ENCODE measurements at regions not wholly inside any gene's neighbourhood (a gene's known extent, or its start where the extent isn't known, plus 50 kb on each side); places are given as distances from the start of the nearest gene placed in this dataset.
A peak's percentile ranks its signal among the peaks of the same experiment; 100 is the strongest.

DNA sequence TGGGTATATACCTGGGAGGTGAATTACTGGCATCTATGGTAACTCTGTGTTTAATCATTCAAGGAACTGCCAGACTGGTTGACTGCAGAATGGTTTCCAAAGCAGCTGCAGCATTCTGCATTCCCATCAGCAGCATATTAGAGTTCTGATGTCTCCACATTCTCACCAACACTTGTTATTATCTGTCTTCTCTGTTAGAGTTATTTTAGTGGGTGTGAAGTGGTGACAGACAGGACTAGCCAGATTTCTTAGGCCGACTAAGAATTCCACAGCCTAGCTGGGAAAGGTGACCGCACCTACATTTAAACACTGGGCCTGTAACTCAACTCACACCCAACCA lies 110.9 kb downstream of the TMEM170B start:
- 87% methylated on average over 2 of the region's 2 CpGs; no CpG with 5 or more reads in 1 of the 2 experiments for WGBS, 2 experiments (ENCODE audit: extremely low coverage in 1 of 2, insufficient coverage in 1 of 2, insufficient read length in 1 of 2, insufficient replicate concordance in 2 of 2, low coverage in 1 of 2, low lambda C conversion rate in 2 of 2, missing lambda C conversion rate in 1 of 2)

More for the DNA sequence above, 110.9 kb downstream of the TMEM170B start:
- Histone ChIP-seq H3K79me1 (ENCODE audit: low read depth, low read length) (no peaks in the 10 kb centered on the region), H2BK120ac (replicated peaks; ENCODE audit: low read depth, low read length) (peak overlapping the region; percentile 50), H3K9me3 (ENCODE audit: insufficient read depth in 2 of 2, low read depth in 1 of 2, low read length in 1 of 2) (peaks cover 4 to 11% of the 10 kb centered on the region in 2 experiments; a peak in 3 of 4 replicates), H3K4ac (replicated peaks; ENCODE audit: insufficient read length, low read depth, low read length) (no peak overlapping the region), H3K27ac (ENCODE audit: low read depth, low read length) (no peak overlapping the region), H3K79me2 (ENCODE audit: control insufficient read depth in 1 of 2, insufficient read depth in 2 of 2, low read length in 2 of 2) (no peaks in the 10 kb centered on the region), H4K5ac (ENCODE audit: insufficient read length, low read depth, low read length) (no peak overlapping the region), H3K18ac (ENCODE audit: extremely low read depth, low read length) (no peak overlapping the region), H4K8ac (ENCODE audit: extremely low read depth, insufficient read depth, low read length) (no peak overlapping the region), H3K9ac (replicated peaks in 1 of 4; ENCODE audit: extremely low read depth in 1 of 4, low read depth in 3 of 4, low read length in 3 of 4) (no peak overlapping the region), H2BK20ac (ENCODE audit: low read length) (no peak overlapping the region), H3K4me2 (ENCODE audit: insufficient read depth in 1 of 2, low read depth in 2 of 2, low read length in 2 of 2) (no peak overlapping the region), H3K27me3 (replicated peaks in 1 of 4; ENCODE audit: control insufficient read depth in 3 of 4, extremely low read depth in 1 of 4, insufficient read depth in 3 of 4, low read length in 3 of 4) (no peaks in the 10 kb centered on the region), H4K20me1 (replicated peaks in 1 of 2; ENCODE audit: control insufficient read depth in 1 of 2, insufficient read depth in 2 of 2, low read length in 2 of 2) (no peaks in the 10 kb centered on the region), H2AK5ac (ENCODE audit: low read depth, low read length) (no peak overlapping the region), H3K23ac (ENCODE audit: insufficient read length) (no peak overlapping the region), H2AFZ (ENCODE audit: low read length) (no peak overlapping the region), H3K56ac (replicated peaks; ENCODE audit: insufficient read length, low read depth, low read length) (no peak overlapping the region), H3K23me2 (ENCODE audit: low read depth, low read length) (no peaks in the 10 kb centered on the region), H2BK5ac (ENCODE audit: low read depth, low read length) (no peak overlapping the region), H2BK15ac (ENCODE audit: low read length) (0 out of 2 replicates have a peak overlapping the region, but pooled peaks have one; percentile 0), H2BK12ac (ENCODE audit: low read depth, low read length) (no peak overlapping the region), H3K4me3 (ENCODE audit: extremely low read depth in 1 of 4, insufficient read depth in 2 of 4, low read depth in 3 of 4, low read length in 4 of 4) (no peak overlapping the region), H4K91ac (replicated peaks; ENCODE audit: insufficient read length, low read length) (no peak overlapping the region), H3K36me3 (ENCODE audit: control insufficient read depth in 2 of 4, insufficient read depth in 4 of 4, low read length in 3 of 4) (0 out of 8 replicates have a peak, but pooled peaks cover 0 to 8% (median 0%) of the 10 kb centered on the region in 4 experiments), H3K4me1 (replicated peaks in 1 of 4; ENCODE audit: control insufficient read depth in 3 of 4, insufficient read depth in 4 of 4, low read length in 3 of 4) (peaks cover 7 to 22% (median 16%) of the 10 kb centered on the region in 4 experiments; a peak in 6 of 7 replicates), H3K14ac (ENCODE audit: insufficient read length) (no peak overlapping the region)
- ChIA-PET CTCF (ENCODE audit: partially characterized antibody) (interaction anchor here (1.0 to 1.4 kb wide), 2 partner anchors 11 to 31 kb away, joined by 3 read pairs; no protein-coding TSS in a partner anchor), POLR2A (ENCODE audit: partially characterized antibody) (no interaction called here)
- no peak for TF ChIP-seq HDAC2 (IDR thresholded peaks at IDR 0.05; ENCODE audit: borderline replicate concordance in 1 of 2, low read depth in 2 of 2, low read length in 2 of 2)
- TF ChIP-seq, protein P1, sequence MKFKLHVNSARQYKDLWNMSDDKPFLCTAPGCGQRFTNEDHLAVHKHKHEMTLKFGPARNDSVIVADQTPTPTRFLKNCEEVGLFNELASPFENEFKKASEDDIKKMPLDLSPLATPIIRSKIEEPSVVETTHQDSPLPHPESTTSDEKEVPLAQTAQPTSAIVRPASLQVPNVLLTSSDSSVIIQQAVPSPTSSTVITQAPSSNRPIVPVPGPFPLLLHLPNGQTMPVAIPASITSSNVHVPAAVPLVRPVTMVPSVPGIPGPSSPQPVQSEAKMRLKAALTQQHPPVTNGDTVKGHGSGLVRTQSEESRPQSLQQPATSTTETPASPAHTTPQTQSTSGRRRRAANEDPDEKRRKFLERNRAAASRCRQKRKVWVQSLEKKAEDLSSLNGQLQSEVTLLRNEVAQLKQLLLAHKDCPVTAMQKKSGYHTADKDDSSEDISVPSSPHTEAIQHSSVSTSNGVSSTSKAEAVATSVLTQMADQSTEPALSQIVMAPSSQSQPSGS (IDR thresholded peaks at IDR 0.05; ENCODE audit: low read length) = no peak
- TF ChIP-seq TBP (IDR thresholded peaks at IDR 0.05; ENCODE audit: low read depth, low read length) = no peak
- TF ChIP-seq ASH2L (IDR thresholded peaks at IDR 0.05; ENCODE audit: low read length) = no peak
- no peak for TF ChIP-seq GABPA (IDR thresholded peaks at IDR 0.05; ENCODE audit: borderline replicate concordance, insufficient read depth, low read length)
- TF ChIP-seq CBX8 (IDR thresholded peaks at IDR 0.05; ENCODE audit: borderline replicate concordance, low read depth, low read length) = no peak
- no peak for TF ChIP-seq KDM5A (IDR thresholded peaks at IDR 0.05; ENCODE audit: low read length)
- no peak for TF ChIP-seq TAF7 (optimal IDR thresholded peaks at IDR 0.05; ENCODE audit: borderline replicate concordance, low read depth, low read length)
- no peak for TF ChIP-seq HDAC6 (IDR thresholded peaks at IDR 0.05; ENCODE audit: low read depth, low read length)
- no peak for TF ChIP-seq SP1 (IDR thresholded peaks at IDR 0.05; ENCODE audit: low read depth, low read length)
- TF ChIP-seq BCL11A (IDR thresholded peaks at IDR 0.05; ENCODE audit: low read depth in 2 of 2, low read length in 2 of 2) = no peak
- no peak for TF ChIP-seq CTBP2 (IDR thresholded peaks at IDR 0.05; ENCODE audit: borderline replicate concordance, insufficient read depth, insufficient read length, low read length)
- DNase-seq (ENCODE audit: low read depth in 1 of 2, low spot score in 2 of 2) = no peak
- FAIRE-seq = no peak

All from H1 (cell line).